ENCODE measurements at regions not wholly inside any gene's neighbourhood (a gene's known extent, or its start where the extent isn't known, plus 50 kb on each side); places are given as distances from the start of the nearest gene placed in this dataset.
"Not testable (repeated sequence)": the region's sequence is repeated elsewhere in the genome, so short reads cannot be mapped to it uniquely, and the experiment has no call there.

GRCh38 chr1:146683126-146683429 lies 255.0 kb upstream of the NBPF12 start:
- TF ChIP-seq HMGXB4 (CRISPR knock-in tag; IDR thresholded peaks at IDR 0.05; ENCODE audit: borderline replicate concordance); CTCF (IDR thresholded peaks at IDR 0.05); MAZ (IDR thresholded peaks at IDR 0.05; ENCODE audit: borderline replicate concordance, low read depth, low read length); ZFP36 (IDR thresholded peaks at IDR 0.05; ENCODE audit: borderline replicate concordance, partially characterized antibody); REST (IDR thresholded peaks at IDR 0.05); POLR2A (IDR thresholded peaks at IDR 0.05; ENCODE audit: low read length); USF2 (IDR thresholded peaks at IDR 0.05); E2F6 (IDR thresholded peaks at IDR 0.05; ENCODE audit: borderline replicate concordance, low read depth); GATA3 (IDR thresholded peaks at IDR 0.05; ENCODE audit: borderline replicate concordance): not testable (repeated sequence)

Measured in A549 (cell line).